DOHH2 (cell line): ENCODE measurements at regions not wholly inside any gene's neighbourhood (a gene's known extent, or its start where the extent isn't known, plus 50 kb on each side); places are given as distances from the start of the nearest gene placed in this dataset.

Source experiments
- H3F3A ChIP-seq: fragments of 200-600 bp; sonication (generic), shearing (Covaris generic); 2 replicates; pipeline ENCODE4 v1.6.0; 2016; ENCODE audit warnings: antibody characterized with exemption, mild to moderate bottlenecking; ENCODE audit not compliant: control insufficient read depth, insufficient read depth
- H3K27ac ChIP-seq: fragments of 200-600 bp; sonication (generic); 2 replicates; pipeline ENCODE4 v1.5.1; 2014; ENCODE audit warnings: low read depth, mild to moderate bottlenecking, low read length, moderate library complexity
- H3K27me3 ChIP-seq: fragments of 200-600 bp; sonication (generic); 2 replicates; pipeline ENCODE4 v1.6.1; 2014; ENCODE audit warnings: mild to moderate bottlenecking, low read length, mixed read lengths; ENCODE audit not compliant: control insufficient read depth
- H3K36me3 ChIP-seq: fragments of 200-600 bp; sonication (generic); 2 replicates; pipeline ENCODE4 v1.6.1; 2014; ENCODE audit warnings: mild to moderate bottlenecking, low read length, moderate library complexity, mixed read lengths; ENCODE audit not compliant: control insufficient read depth
- H3K4me1 ChIP-seq: fragments of 200-600 bp; sonication (generic); 2 replicates; pipeline ENCODE4 v1.6.1; 2014; ENCODE audit warnings: mild to moderate bottlenecking, low read length, mixed read lengths; ENCODE audit not compliant: control insufficient read depth
- H3K4me2 ChIP-seq: fragments of 200-600 bp; sonication (generic); 2 replicates; pipeline ENCODE4 v1.6.0; 2014; ENCODE audit warnings: mild to moderate bottlenecking, low read length, moderate library complexity
- H3K4me3 ChIP-seq: fragments of 200-600 bp; sonication (generic); 2 replicates; pipeline ENCODE4 v1.5.1; 2014; ENCODE audit warnings: mild to moderate bottlenecking, low read length, mixed read lengths
- H3K79me2 ChIP-seq: fragments of 200-600 bp; sonication (generic); 2 replicates; pipeline ENCODE4 v1.6.1; 2014; ENCODE audit warnings: mild to moderate bottlenecking, low read length, mixed read lengths; ENCODE audit not compliant: control insufficient read depth
- H3K9me2 ChIP-seq: fragments of 200-600 bp; sonication (generic); replicated peaks from 2 replicates; pipeline ENCODE4 v1.6.1; 2014; ENCODE audit warnings: mild to moderate bottlenecking, low read length, mixed read lengths; ENCODE audit not compliant: control insufficient read depth
- H3K9me3 ChIP-seq: fragments of 200-600 bp; sonication (generic); 2 replicates; pipeline ENCODE4 v1.6.1; 2014; ENCODE audit warnings: antibody characterized with exemption, low read length, mixed read lengths; ENCODE audit not compliant: control insufficient read depth, insufficient read depth
- H4K20me1 ChIP-seq: fragments of 200-600 bp; sonication (generic); 2 replicates; pipeline ENCODE4 v1.6.0; 2014; ENCODE audit warnings: low read depth, mild to moderate bottlenecking, antibody characterized with exemption, low read length, moderate library complexity; ENCODE audit not compliant: control insufficient read depth, insufficient read depth
- EZH2phosphoT487 ChIP-seq: fragments of 200-600 bp; sonication (generic); IDR thresholded peaks from 2 replicates; pipeline ENCODE4 v1.6.1; 2017; ENCODE audit warnings: borderline replicate concordance, mild to moderate bottlenecking, antibody characterized with exemption, low read length, moderate library complexity, mixed read lengths
- TF ChIP-seq, protein P1 (sequence below): fragments of 200-600 bp; sonication (generic); IDR thresholded peaks from one replicate; pipeline ENCODE4 v1.5.1; 2014; ENCODE audit warnings: antibody characterized with exemption, mild to moderate bottlenecking, low read depth, low read length; ENCODE audit not compliant: poor library complexity, severe bottlenecking

DNA sequence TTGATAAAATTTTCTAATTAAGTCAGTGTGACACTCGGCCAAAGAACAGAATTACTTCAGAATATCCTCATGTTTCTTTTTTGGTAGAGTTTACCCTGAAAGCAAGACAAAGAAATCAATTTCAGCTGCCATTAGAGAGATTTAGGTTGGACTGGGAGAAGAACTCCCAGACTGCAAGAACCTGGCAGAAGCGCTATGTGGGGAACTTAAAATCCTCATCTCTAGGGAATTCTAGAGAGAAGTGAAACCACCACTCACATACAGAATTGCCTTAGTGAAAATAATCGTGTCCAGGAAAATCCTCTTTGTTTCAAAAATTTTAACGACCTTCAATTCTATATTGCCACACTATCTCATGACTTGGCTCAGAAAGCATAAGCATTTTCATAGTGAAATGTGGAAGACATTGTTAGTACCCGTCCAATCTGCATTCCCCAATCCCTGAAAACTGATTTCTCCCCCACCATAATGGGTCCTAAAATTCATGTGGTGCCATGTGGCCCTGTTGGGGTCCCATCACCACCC, 297.3 kb upstream of the MEIS1 start:
- H3K27me3 ChIP-seq, result no peaks in the 10 kb centered on the region
- no peaks in the 10 kb centered on the region for H3K79me2 ChIP-seq
- no peaks in the 10 kb centered on the region for H3F3A ChIP-seq
- no peak overlapping the region for H3K27ac ChIP-seq
- H3K36me3 ChIP-seq, result no peaks in the 10 kb centered on the region
- H4K20me1 ChIP-seq, result no peaks in the 10 kb centered on the region
- H3K4me2 ChIP-seq, result no peak overlapping the region
- no peak overlapping the region for H3K4me3 ChIP-seq
- no peaks in the 10 kb centered on the region for H3K9me3 ChIP-seq
- H3K4me1 ChIP-seq, result no peaks in the 10 kb centered on the region
- no peaks in the 10 kb centered on the region for H3K9me2 ChIP-seq
- TF ChIP-seq, protein P1, sequence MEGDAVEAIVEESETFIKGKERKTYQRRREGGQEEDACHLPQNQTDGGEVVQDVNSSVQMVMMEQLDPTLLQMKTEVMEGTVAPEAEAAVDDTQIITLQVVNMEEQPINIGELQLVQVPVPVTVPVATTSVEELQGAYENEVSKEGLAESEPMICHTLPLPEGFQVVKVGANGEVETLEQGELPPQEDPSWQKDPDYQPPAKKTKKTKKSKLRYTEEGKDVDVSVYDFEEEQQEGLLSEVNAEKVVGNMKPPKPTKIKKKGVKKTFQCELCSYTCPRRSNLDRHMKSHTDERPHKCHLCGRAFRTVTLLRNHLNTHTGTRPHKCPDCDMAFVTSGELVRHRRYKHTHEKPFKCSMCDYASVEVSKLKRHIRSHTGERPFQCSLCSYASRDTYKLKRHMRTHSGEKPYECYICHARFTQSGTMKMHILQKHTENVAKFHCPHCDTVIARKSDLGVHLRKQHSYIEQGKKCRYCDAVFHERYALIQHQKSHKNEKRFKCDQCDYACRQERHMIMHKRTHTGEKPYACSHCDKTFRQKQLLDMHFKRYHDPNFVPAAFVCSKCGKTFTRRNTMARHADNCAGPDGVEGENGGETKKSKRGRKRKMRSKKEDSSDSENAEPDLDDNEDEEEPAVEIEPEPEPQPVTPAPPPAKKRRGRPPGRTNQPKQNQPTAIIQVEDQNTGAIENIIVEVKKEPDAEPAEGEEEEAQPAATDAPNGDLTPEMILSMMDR, result no peak

DNA sequence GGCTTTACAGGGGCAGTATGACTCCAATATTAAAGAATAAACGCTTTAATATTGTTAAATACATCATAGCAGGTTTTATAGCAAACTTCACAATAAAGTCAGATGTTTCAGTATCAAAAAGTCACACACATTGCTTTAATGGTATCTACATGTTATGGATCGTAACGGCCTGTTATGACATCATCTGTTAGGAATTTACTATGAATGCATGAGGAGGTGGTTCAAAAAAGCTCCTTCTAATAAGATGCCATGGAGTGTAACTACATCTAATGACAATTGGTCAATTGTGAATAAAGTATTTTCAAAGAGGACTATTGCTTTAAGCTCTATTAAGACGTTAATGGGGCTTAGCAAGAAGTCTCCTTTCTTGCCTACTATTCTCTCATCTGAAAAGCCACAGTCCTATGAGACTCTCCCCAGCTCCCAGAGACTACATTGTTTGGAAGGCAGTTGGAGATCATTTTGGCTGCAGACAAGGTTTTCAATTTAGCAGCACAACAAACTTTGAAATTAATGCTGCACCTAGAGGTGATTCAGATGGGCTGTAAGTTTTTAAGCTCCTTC, 300.7 kb upstream of the MEIS1 start:
- TF ChIP-seq EZH2phosphoT487, result no peak
- TF ChIP-seq, protein P1, result no peak
- H3K9me2 ChIP-seq, result no peaks in the 10 kb centered on the region
- H3K4me2 ChIP-seq, result no peak overlapping the region
- H3K27ac ChIP-seq, result no peak overlapping the region
- no peaks in the 10 kb centered on the region for H3K36me3 ChIP-seq
- H3F3A ChIP-seq, result no peaks in the 10 kb centered on the region
- H3K9me3 ChIP-seq, result no peaks in the 10 kb centered on the region
- H3K4me3 ChIP-seq, result no peak overlapping the region
- H4K20me1 ChIP-seq, result no peaks in the 10 kb centered on the region
- no peaks in the 10 kb centered on the region for H3K79me2 ChIP-seq
- no peaks in the 10 kb centered on the region for H3K27me3 ChIP-seq
- no peaks in the 10 kb centered on the region for H3K4me1 ChIP-seq

DNA sequence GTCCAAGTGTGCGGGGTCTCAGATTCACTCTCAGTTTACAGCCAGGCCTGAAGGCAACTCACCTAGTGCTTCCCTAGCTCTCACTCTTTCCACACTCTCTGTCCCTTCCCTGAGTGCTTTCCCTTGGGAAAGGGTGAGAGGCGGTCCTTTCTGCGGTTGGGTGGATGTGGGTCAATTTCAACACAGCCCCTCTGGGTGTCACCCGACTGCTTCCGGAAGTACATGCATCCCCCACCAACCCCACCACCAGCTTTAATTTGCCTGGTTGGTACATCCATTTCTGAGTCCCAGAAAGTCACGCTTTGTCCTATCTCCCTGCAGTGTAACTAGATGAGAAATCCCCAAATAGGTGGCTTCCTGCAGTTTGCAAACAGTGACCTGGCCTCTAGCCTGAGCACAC, 307.3 kb upstream of the MEIS1 start:
- Histone ChIP-seq H3K27ac (no peak overlapping the region), H3K9me2 (no peaks in the 10 kb centered on the region), H3K9me3 (no peaks in the 10 kb centered on the region), H3F3A (no peaks in the 10 kb centered on the region), H3K36me3 (no peaks in the 10 kb centered on the region), H3K4me2 (no peak overlapping the region), H3K79me2 (no peaks in the 10 kb centered on the region), H3K4me3 (no peak overlapping the region), H4K20me1 (no peaks in the 10 kb centered on the region), H3K27me3 (no peaks in the 10 kb centered on the region), H3K4me1 (no peaks in the 10 kb centered on the region)
- no peak for TF ChIP-seq EZH2phosphoT487
- TF ChIP-seq, protein P1, result no peak
